NCI-H345 treated with DMSO at 0.1 percent for 48 hours (cell line): ENCODE measurements at regions not wholly inside any gene's neighbourhood (a gene's known extent, or its start where the extent isn't known, plus 50 kb on each side); places are given as distances from the start of the nearest gene placed in this dataset.

ENCODE experiments used
- DNase-seq: peaks from one replicate; lab custom pipeline; 2025; ENCODE audit not compliant: unreplicated experiment; lab: John Stamatoyannopoulos, UW

DNA sequence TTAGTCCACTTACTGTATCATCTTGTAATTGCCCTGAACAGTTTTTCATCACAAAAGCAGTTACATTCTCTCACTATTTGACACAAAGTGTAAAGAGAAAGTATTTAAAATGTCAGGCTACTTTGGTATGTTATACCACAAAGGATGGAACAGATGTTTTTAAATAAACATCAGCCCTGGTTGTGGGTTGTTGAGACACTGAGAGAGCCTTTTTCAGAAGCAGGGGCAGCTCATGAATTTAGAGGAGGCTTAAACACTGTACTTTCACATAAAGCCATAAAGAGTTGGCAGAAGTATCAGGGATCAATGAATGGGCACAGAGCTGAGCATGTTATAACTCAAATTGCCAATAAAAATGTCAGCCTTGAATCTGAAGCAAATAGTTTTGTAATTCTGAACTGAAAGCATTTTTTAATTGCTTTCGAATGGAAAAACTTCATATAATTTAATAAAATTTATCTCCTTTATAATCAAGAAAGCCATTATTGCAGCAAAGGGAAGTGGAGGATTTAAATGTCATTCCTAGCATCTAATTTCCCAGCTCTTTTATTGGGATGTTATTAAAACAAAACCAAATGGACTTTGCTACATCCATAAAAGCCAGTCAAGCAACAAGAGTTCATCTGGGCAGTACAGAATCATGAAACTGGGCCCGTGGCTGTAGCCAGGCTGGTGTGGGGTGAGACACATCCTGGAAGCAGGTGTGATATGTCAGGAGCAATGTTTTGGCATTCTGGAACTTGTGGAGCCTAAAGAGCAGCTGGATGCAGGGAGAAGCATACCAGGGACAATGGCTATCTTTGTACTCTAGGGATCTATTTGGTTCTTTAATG is 95.1 kb upstream of the NT5C1B start:
- no peak for DNase-seq

DNA sequence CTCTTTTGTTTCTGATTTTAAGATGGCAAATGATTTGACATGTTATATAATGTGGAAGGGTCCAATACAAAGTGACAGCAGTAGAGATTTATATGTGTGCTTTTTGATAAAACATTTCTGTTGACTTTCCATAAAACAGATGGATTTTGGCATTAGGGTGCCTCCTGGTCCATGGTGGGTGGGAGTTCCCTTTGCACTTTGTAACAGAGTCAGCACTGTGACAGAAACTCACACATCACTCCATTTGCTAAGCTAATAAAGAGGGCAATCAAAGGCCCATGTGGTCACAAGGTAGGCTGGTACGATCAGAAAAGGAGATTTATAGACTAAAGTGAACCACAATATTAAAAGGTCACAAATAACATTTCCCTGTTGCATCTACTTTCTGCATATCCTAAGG is 93.3 kb upstream of the NT5C1B start:
- no peak for DNase-seq

DNA sequence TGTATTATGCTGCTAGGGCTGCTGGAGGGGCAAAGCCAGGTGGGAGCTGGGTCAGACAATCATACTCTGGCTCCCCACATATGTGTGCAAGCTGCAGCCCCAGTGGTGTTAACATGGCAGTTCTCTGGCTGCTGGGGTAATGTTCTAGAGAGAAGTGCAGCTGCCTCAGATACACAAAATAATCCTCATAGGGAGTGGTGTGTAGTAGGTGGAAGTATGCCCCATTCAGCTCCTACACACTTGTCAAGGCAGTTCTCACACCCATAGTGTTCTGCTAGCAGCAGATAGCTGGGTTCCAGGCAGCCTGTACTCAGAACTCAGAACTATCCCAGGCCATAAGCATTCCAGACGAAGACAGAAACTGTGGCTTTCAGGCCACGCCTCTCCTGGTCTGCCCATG is 87.9 kb upstream of the NT5C1B start:
- DNase-seq: no peak

DNA sequence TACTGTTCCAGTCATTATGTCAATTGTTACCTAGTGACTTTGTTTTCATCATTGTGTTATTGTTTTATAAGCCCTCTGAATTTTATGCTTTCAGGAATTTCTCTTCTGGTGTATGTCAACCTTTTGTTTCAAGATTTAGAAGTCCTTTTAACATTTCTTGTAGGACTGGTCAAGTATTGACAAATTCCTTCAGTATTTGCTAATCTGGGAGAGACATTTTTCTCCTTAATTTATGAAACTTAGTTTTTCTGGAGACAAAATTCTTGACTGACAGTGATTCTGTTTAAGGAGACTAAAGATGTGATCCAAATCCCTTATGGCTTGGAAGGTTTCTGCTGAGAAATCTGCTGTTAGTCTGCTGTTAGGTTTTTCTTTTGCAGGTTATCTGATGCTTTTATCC is 84.9 kb upstream of the NT5C1B start:
- no peak for DNase-seq

DNA sequence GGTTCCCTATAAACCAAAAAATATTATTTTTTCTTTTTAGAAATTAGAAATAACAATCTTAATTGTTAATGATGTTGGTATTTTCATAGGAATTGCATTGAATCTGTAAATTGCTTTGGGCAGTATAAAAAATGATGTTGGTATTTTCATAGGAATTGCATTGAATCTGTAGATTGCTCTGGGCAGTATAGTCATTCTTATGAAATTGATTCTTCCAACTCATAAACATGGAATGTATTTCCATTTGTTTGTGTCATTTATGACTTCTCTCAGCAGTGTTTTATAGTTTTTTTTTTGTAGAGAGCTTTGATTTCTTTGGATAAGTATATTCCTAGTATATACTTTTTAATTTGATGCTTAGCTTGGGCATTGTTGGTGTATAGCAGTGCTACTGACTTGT is 82.0 kb upstream of the NT5C1B start:
- DNase-seq: no peak

DNA sequence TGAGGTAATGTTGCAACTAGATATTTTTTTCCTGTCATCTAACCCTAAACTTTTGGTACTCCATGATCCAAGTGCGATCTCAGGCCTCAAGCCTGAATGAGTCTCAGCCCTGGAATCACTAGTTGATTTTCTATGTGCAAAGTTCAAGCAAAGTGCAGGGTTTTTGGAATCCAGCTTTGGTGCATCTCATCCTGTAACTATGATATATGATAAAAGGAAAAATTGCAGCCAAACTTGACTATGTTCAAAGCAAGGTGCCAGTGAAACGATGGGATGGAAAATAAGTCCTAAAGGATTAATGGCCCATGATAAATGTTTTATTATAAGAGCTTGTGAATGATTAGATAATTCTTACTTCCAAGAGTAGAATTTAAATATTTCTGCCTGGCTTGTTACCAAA is 78.9 kb upstream of the NT5C1B start:
- DNase-seq: no peak

DNA sequence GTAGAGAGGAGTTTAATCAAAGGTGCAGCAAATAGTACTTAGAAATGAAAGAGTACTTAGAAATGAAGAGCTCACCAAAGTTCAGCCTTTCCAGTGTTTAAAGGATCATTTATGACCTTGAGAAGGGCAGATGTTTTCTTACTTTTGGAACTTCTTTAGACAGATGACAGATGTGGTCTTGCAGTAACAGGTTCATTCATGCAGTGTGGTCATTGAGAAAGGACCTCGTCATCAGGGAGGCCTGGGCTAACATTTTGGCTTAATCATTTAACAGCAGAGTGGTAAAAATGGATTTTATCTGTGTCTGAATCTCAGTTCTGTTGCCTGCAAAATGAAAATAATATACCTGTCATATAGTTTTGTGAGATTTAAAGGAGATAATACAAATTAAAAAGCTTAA is 75.1 kb upstream of the NT5C1B start:
- DNase-seq: no peak

DNA sequence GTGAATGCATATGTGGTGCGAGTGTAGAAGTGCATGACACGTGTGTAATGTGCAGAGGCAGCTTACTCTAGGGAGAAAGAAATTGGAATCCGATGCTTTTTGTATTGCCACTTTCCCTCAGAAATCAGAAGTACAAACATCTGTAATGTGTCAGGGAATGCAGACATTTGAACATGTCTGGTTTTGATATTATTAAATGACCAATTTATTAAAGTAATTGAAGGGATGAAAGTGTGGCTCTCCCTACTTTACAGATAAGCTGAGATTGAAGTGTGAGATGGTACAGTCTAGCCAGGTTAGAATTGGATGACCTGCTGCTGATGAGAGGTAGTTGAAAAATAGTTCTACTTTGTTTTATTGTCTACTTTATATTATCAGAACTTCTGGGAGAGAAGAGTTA is 74.5 kb upstream of the NT5C1B start:
- no peak for DNase-seq

DNA sequence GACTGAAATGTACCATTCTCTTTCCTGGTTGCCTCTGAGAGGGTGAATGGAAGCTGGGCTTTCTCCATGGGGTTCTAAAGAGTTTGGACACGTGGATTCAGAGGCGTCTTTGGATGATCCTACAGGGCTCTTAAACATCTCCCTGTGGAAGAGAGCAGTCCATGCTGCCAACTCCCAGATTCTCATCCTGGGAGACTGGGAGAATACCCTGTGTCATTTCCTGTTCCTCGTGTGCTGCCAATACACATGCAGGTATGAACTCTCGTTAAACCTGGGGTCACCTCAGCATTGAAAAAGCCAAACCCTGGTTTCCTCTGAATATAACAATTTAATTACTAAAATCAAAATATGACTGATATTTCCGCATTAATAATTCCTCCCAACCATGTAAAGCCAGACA is 73.3 kb upstream of the NT5C1B start:
- no peak for DNase-seq

DNA sequence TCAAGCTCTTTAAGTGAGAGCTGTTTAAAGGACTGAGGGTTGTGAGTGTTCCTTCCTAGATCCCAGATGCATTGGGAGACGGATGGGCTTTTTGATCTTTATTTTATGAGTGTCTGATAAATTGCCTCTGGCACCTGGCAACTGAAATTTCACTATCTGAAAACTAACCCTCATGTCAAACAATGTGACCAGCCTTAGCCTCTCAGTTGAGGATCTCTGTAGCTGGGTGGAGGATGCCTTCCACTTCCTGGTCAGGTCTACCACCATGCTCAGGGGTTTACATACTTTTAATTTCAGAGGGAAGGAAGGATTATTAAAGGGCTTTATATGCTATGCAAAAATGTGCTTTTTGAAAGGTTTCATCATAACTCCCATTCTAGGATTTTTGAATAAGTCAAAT is 70.5 kb upstream of the NT5C1B start:
- DNase-seq: no peak

DNA sequence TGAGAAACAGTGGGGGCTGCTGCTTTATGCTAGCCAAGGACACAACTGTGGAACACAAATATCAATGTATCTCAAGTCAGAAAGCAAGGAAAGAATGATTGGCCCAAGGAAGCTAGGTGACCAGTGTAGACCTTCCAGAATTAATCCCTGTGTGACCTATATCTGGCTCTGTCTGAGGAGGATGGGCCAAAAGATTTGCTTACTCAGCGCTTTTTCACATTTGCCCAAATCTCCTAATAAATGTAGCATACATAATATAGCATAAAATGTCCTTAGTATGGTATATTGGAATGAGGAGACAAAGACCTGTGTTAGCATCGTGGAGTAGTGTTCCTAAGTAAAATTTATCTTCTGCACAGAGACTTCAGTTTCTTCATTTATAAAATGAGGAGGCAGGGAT is 66.7 kb upstream of the NT5C1B start:
- DNase-seq: no peak

DNA sequence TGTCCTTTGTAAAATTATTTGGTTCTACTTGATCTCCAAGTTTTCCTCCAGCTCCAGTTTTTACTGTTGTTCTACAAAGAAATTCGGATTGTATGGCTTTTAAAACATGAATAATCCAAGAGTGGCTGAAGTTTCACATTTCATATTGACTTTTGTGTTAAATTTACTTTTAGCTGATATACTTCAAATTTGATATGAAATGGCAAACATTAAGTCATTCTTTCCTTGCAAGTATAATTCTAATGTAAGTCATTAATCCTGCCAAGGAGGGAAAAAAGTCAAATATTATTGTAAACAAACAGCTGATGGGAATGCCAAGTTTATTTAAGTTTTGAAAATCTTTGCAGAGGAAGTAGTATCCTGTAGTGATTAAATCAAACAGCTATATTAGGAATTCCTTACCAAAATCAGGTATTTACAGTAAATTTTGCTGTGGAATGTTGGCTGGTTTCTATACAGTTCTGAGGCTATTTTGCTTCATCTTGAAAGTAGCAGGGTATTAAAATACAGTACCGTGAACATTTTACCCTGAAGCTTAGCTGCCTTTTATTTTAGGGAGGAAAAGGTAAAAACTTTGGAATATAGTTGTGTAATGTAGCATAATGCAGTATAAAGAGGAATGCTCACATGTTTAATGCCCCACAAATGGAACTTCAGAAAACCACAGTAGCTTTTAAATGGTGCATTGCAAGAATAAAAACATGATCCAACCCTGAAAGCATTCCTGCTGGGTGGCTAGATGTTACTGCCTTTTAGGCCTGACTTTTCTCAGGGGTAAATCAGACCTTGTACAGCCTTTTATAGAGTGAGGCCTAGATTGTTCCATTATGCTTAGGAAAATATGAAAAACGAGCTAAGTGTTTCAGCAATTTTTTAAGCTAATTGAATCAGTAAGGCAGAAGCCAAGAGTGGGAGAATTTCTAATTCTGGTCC is 62.7 kb upstream of the NT5C1B start:
- DNase-seq: no peak

DNA sequence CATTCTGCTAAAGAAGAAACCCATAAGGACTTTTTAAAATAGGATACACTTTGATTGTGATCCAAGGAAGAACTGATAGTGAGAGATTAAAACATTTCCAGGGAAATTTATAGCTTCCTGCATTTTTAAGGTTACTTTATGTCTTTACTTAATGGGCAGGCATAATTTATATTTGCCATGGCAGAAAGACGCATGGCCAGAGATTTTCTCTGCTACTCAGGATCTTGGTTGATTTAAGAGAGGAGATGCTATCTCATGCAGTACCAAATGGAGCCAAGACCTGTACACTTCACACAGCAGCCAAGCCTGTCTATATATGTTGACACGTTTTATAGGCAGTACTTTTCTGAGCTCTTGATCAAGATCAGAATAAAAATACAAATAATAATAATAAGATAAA is 60.9 kb upstream of the NT5C1B start:
- DNase-seq: no peak

DNA sequence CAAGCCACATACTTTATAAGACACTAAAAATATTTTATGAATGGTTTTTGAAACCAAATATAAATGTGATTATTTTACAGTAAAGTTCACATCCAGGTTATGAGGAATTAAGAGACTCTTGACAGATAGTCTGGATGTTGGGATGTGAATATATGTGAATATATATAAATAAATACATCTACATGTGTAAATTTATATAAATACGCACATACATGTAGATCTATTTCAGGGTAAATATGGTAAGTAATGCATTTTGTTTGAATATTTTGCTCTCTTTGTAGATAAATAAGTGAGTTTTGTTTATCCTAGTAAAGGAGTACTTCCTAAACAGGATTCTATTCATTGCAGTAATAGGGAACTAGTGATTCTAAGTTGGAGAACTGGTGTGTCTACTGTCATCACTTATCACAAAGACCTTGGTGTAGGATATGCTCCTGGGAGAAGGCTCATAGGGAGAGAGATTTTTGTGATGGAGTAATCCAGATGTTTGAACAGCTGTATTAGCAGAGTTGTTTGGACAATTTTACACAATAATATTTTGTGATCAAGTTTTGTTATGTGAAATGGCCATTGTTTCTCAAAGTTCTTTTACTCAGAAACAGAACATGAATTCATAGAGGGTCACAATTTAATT is 60.2 kb upstream of the NT5C1B start:
- DNase-seq: no peak

DNA sequence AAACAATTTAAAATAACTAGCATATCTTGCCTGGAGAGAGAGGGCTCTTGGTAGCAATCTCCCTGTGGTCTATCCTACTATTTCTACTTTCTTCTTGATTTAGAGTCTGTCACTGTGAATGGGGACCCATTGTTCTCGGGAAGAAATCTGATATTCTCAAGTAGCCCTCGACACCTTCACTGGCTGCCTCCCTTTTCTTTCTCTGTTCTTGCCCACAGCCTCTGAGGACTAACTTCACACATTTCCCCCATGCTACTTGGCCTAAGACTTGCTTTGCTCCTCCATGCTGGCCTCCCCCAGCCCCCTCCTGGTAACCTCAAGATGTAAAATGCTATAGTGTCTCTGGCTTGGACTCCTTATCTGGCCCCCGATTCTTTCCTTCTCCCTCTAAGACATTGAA is 58.8 kb upstream of the NT5C1B start:
- no peak for DNase-seq

DNA sequence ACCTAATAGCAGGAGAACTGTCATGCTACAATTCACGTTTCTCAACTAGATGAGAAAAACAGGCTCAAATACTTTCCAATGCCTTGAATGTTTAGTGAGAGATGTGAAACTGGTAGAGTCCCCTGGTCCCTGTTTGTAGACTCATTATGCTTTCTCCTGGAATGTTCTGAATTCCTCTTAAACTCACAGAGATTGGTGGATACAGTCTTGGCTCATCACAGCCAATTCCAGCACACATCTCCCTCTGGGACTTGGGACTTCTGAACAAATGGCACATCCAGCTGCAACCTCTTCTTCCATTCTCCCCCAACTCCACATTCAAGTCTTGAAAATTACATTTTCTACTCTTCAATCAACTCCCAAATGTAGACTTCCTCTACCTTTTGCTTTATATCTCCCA is 58.4 kb upstream of the NT5C1B start:
- DNase-seq: no peak

DNA sequence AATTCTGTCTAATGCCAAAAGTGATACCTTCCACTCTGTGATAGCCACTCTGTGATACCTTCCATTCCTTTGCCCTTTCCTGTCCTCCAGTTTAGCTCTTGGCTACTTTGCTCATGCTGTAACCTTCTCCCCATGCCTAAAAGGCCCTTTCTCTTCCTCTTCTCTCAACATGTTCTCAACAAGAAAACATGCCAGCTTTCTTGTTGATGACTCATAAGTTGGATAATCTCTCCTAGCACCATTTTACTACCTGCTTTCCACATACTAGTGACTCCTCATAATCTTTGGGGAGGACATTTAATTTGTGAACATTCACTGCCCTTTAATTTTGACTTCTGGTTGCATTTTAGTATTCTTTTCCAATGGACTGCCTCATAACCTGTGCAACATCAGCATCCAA is 55.9 kb upstream of the NT5C1B start:
- DNase-seq: no peak

DNA sequence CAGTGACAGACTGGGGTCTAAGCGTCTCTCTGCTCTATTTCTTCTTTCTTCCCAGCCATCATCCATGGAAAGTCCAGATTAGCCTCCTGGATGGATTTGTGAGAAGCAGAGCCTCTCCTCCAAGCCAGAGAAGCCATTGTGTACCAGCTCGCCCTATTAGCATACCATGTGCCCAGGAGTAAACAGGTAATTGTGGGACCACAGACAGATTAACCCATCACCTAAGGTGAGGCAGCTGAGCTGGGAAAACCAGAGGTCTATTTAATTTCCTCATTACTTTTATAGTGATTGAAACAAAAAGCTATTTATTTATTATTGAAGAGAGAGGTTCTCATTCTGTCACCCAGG is 54.7 kb upstream of the NT5C1B start:
- no peak for DNase-seq

DNA sequence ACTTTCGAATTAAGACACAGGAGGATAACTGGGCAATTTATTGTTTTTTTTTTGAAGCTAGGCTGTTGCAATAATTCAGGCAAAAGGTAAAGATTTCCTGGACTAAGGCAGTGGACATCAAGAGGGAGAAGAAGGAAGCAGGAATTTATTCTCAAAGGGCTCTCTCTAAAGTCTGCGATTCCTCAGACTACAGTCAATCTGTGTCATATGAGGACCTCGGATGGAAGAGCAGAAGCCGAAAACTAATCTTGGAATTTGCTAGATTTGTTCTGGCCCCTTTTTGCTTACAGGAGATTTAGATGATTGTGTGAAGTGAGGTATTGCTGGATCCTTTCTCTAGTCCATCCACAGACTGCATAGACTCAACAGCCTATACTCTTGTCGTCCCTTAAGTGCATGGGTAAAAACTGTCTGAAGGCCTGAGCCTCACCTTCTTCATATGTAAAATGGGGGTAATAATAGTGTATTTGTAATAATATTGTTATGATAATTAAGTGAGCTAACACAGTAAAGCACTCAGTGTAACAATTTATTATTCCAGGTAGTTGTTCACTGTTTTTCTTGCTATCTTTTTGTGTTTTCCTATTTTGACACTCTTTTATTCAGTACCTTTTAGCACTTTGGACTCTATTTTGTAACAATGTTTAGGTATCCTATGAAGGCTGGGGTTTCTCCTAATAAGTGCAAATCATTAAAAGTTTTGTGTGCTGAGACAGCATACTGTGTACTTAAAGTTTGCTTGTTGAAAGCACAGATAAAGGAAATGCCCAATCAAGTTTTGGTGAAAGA is 54.2 kb upstream of the NT5C1B start:
- no peak for DNase-seq

DNA sequence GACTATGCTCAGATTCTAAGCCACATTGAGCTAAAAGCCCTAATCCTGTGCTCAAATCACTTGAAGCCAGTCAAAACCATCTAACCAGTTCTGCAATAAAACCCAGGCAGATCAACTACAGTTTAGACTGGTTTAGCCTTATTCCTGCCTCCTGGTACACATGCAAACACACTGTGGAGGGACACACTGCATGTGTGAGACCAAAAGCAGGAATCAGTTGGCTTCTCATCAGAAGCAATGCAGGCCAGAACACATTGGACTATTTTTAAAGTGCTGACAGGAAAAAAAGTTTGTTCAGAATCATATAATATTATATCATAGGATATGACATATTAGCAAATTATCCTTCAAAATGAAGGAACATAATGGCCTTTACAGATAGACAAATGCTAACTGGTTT is 52.5 kb upstream of the NT5C1B start:
- DNase-seq: no peak

DNA sequence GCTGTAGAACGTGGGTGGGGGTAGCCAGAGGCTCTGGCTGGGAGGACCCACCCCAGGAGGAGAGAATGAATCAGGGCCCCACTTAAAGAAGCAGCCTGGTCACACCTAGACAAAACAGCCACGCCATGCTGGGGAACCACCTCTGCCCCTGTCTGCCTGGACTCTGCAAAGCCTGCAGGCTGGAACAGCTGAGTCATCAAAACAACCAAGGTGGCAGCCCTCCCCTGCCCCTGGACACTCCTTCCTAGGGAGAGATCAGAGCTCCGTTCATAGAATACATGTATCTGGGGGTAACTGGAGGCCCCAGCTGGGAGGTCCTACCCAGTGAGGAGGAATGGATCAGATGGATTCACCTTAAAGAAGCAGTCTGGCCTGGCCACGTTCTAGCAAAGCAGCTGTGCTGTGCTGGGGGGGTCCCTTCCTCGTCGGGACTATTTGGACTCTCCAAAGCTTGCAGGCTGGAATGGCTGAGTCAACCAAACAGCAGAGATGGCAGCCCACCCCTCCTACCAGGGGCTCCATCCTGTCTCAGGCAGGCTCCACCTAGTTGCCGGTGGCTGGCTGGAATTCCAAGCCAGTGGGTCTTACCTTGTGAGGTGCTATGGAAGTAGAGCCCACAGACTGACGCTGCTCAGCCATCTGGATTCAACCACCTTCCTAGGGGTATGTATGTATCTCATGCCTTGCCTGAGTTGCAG is 50.5 kb upstream of the NT5C1B start:
- no peak for DNase-seq
